MCF 10A (cell line): ENCODE measurements at regions not wholly inside any gene's neighbourhood (a gene's known extent, or its start where the extent isn't known, plus 50 kb on each side); places are given as distances from the start of the nearest gene placed in this dataset.
"Not testable (repeated sequence)": the region's sequence is repeated elsewhere in the genome, so short reads cannot be mapped to it uniquely, and the experiment has no call there.

ENCODE experiments used
- BruUV-seq: library from RNA; stranded (reverse); fragments of 400-500 nt; replicated peaks from 2 replicates; lab custom pipeline; 2021; lab: Mats Ljungman, UMichigan
- CTCF ChIA-PET: fragments of 300-600 bp; sonication (Branson Sonifier 250); formaldehyde crosslinking; extraction: SDS; loops from one replicate; lab custom pipeline; 2021; ENCODE audit warnings: antibody characterized with exemption, inconsistent platforms; lab: Yijun Ruan, JAX
- POLR2A ChIA-PET: fragments of 300-600, 350-650 bp; sonication (Branson Sonifier 250); formaldehyde crosslinking; extraction: SDS; loops from one replicate; lab custom pipeline; 2020; ENCODE audit warnings: antibody characterized with exemption, inconsistent platforms; lab: Yijun Ruan, JAX
- DNase-seq: peaks from one replicate; pipeline ENCODE4 v3.0.0-alpha.2; 2018; ENCODE audit not compliant: unreplicated experiment
- H3K27ac Mint-ChIP-seq: one replicate; pipeline ENCODE4 v1.8.0; 2022; ENCODE audit warnings: mild to moderate bottlenecking, low read depth, mixed read lengths; ENCODE audit not compliant: unreplicated experiment
- H3K27me3 Mint-ChIP-seq: one replicate; pipeline ENCODE4 v1.8.0; 2022; ENCODE audit warnings: mixed read lengths; ENCODE audit not compliant: insufficient read depth, unreplicated experiment
- H3K36me3 Mint-ChIP-seq: one replicate; pipeline ENCODE4 v1.8.0; 2022; ENCODE audit warnings: mild to moderate bottlenecking, moderate library complexity, mixed read lengths; ENCODE audit not compliant: insufficient read depth, unreplicated experiment
- H3K4me1 Mint-ChIP-seq: one replicate; pipeline ENCODE4 v1.8.0; 2022; ENCODE audit warnings: mixed read lengths; ENCODE audit not compliant: insufficient read depth, unreplicated experiment
- H3K4me3 Mint-ChIP-seq: one replicate; pipeline ENCODE4 v1.8.0; 2022; ENCODE audit warnings: mild to moderate bottlenecking, moderate library complexity, mixed read lengths; ENCODE audit not compliant: unreplicated experiment
- H3K9me3 Mint-ChIP-seq: one replicate; pipeline ENCODE4 v1.8.0; 2022; ENCODE audit warnings: mixed read lengths; ENCODE audit not compliant: unreplicated experiment
- intact Hi-C: fragments of 100-400 bp; cut with micrococcal nuclease; formaldehyde crosslinking; loops from 2 replicates; pipeline ENCODE4 v1.14.1; 2022

GRCh38 chr14:19340976-19341375 lies 93.2 kb downstream of the POTEG start:
- H3K9me3 Mint-ChIP-seq, CTCF ChIA-PET, DNase-seq, H3K36me3 Mint-ChIP-seq, intact Hi-C loops, H3K4me3 Mint-ChIP-seq, H3K27ac Mint-ChIP-seq, BruUV-seq, H3K27me3 Mint-ChIP-seq, H3K4me1 Mint-ChIP-seq, POLR2A ChIA-PET: not testable (repeated sequence)

- DNase-seq, POLR2A ChIA-PET, CTCF ChIA-PET, H3K4me1 Mint-ChIP-seq, H3K27ac Mint-ChIP-seq, H3K9me3 Mint-ChIP-seq, BruUV-seq, H3K36me3 Mint-ChIP-seq, H3K27me3 Mint-ChIP-seq, H3K4me3 Mint-ChIP-seq, intact Hi-C loops: not testable (repeated sequence)
Observed at GRCh38 chr14:19341627-19342026, 92.5 kb downstream of the POTEG start.

- H3K27me3 Mint-ChIP-seq, H3K27ac Mint-ChIP-seq, H3K4me3 Mint-ChIP-seq, H3K4me1 Mint-ChIP-seq, DNase-seq, BruUV-seq, CTCF ChIA-PET, intact Hi-C loops, H3K9me3 Mint-ChIP-seq, POLR2A ChIA-PET, H3K36me3 Mint-ChIP-seq: not testable (repeated sequence)
Observed at GRCh38 chr14:19344261-19344660, 89.9 kb downstream of the POTEG start.

- H3K4me3 Mint-ChIP-seq, H3K36me3 Mint-ChIP-seq, POLR2A ChIA-PET, BruUV-seq, H3K4me1 Mint-ChIP-seq, H3K27ac Mint-ChIP-seq, DNase-seq, H3K9me3 Mint-ChIP-seq, intact Hi-C loops, CTCF ChIA-PET, H3K27me3 Mint-ChIP-seq: not testable (repeated sequence)
Observed at GRCh38 chr14:19344689-19345088, 89.5 kb downstream of the POTEG start.

- H3K36me3 Mint-ChIP-seq, intact Hi-C loops: not testable (repeated sequence)
Observed at GRCh38 chr14:19345298-19345911, 88.7 kb downstream of the POTEG start.

GRCh38 chr14:19346074-19346480 lies 88.1 kb downstream of the POTEG start:
- BruUV-seq, H3K4me3 Mint-ChIP-seq, CTCF ChIA-PET, H3K27ac Mint-ChIP-seq, POLR2A ChIA-PET, H3K36me3 Mint-ChIP-seq, H3K9me3 Mint-ChIP-seq, H3K4me1 Mint-ChIP-seq, intact Hi-C loops, DNase-seq, H3K27me3 Mint-ChIP-seq: not testable (repeated sequence)

More at GRCh38 chr14:19345298-19345911, 88.7 kb downstream of the POTEG start:
- POLR2A ChIA-PET, H3K4me3 Mint-ChIP-seq, H3K9me3 Mint-ChIP-seq, CTCF ChIA-PET, BruUV-seq, H3K27ac Mint-ChIP-seq, H3K27me3 Mint-ChIP-seq, H3K4me1 Mint-ChIP-seq, DNase-seq: not testable (repeated sequence)

- H3K4me3 Mint-ChIP-seq, BruUV-seq, intact Hi-C loops, H3K4me1 Mint-ChIP-seq, H3K27ac Mint-ChIP-seq, DNase-seq, CTCF ChIA-PET, H3K27me3 Mint-ChIP-seq, POLR2A ChIA-PET, H3K9me3 Mint-ChIP-seq, H3K36me3 Mint-ChIP-seq: not testable (repeated sequence)
Observed at GRCh38 chr14:19346636-19347035, 87.5 kb downstream of the POTEG start.

GRCh38 chr14:19347112-19347511 lies 87.0 kb downstream of the POTEG start:
- DNase-seq, H3K36me3 Mint-ChIP-seq, H3K4me3 Mint-ChIP-seq, H3K9me3 Mint-ChIP-seq, POLR2A ChIA-PET, H3K4me1 Mint-ChIP-seq, H3K27ac Mint-ChIP-seq, intact Hi-C loops, CTCF ChIA-PET, BruUV-seq, H3K27me3 Mint-ChIP-seq: not testable (repeated sequence)
